ENCODE measurements at regions not wholly inside any gene's neighbourhood (a gene's known extent, or its start where the extent isn't known, plus 50 kb on each side); places are given as distances from the start of the nearest gene placed in this dataset.
A peak's percentile ranks its signal among the peaks of the same experiment; 100 is the strongest.

GRCh38 chr5:135660826-135661575 lies 82.2 kb upstream of the CXCL14 start:
- peak in 1 of 2 donors; percentile 39 for DNase-seq (ENCODE audit: low read depth in 1 of 2, low spot score in 1 of 2)

GRCh38 chr5:135657536-135658305 lies 78.9 kb upstream of the CXCL14 start:
- no peaks in the 10 kb centered on the region for H3K27me3 ChIP-seq
- TF ChIP-seq CTCF (IDR thresholded peaks at IDR 0.05; ENCODE audit: low read depth, low read length), result no peak
- no peak for DNase-seq (ENCODE audit: low read depth in 1 of 2, low spot score in 1 of 2)
- no peaks in the 10 kb centered on the region for H3K4me1 ChIP-seq (ENCODE audit: low read depth)
- no peaks in the 10 kb centered on the region for H3K36me3 ChIP-seq
- no peaks in the 10 kb centered on the region for H3K9me3 ChIP-seq (ENCODE audit: low read depth)
- H3K27ac ChIP-seq, result no peak overlapping the region
- H3K4me3 ChIP-seq, result no peak overlapping the region

More at GRCh38 chr5:135660826-135661575, 82.2 kb upstream of the CXCL14 start:
- no peaks in the 10 kb centered on the region for H3K36me3 ChIP-seq
- no peak for TF ChIP-seq CTCF (IDR thresholded peaks at IDR 0.05; ENCODE audit: low read depth, low read length)
- no peak overlapping the region for H3K4me3 ChIP-seq
- H3K27me3 ChIP-seq, result no peaks in the 10 kb centered on the region
- H3K4me1 ChIP-seq (ENCODE audit: low read depth), result no peaks in the 10 kb centered on the region
- no peak overlapping the region for H3K27ac ChIP-seq
- no peaks in the 10 kb centered on the region for H3K9me3 ChIP-seq (ENCODE audit: low read depth)

GRCh38 chr5:135655468-135655815 lies 76.7 kb upstream of the CXCL14 start:
- no peak overlapping the region for H3K27ac ChIP-seq
- no peak overlapping the region for H3K4me3 ChIP-seq
- TF ChIP-seq CTCF (IDR thresholded peaks at IDR 0.05; ENCODE audit: low read depth, low read length), result no peak

GRCh38 chr5:135654761-135655467 lies 76.1 kb upstream of the CXCL14 start:
- no peak for TF ChIP-seq CTCF (IDR thresholded peaks at IDR 0.05; ENCODE audit: low read depth, low read length)
- Histone ChIP-seq H3K4me3 (no peak overlapping the region), H3K9me3 (ENCODE audit: low read depth) (no peaks in the 10 kb centered on the region), H3K27ac (no peak overlapping the region), H3K36me3 (no peaks in the 10 kb centered on the region), H3K27me3 (no peaks in the 10 kb centered on the region), H3K4me1 (ENCODE audit: low read depth) (no peaks in the 10 kb centered on the region)
- no peak for DNase-seq (ENCODE audit: low read depth in 1 of 2, low spot score in 1 of 2)

More at GRCh38 chr5:135655468-135655815, 76.7 kb upstream of the CXCL14 start:
- DNase-seq (ENCODE audit: low read depth in 1 of 2, low spot score in 1 of 2), result no peak
- H3K9me3 ChIP-seq (ENCODE audit: low read depth), result no peaks in the 10 kb centered on the region
- H3K36me3 ChIP-seq, result no peaks in the 10 kb centered on the region
- no peaks in the 10 kb centered on the region for H3K27me3 ChIP-seq
- H3K4me1 ChIP-seq (ENCODE audit: low read depth), result no peaks in the 10 kb centered on the region

GRCh38 chr5:135651156-135651555 lies 72.4 kb upstream of the CXCL14 start:
- Histone ChIP-seq H3K9me3 (ENCODE audit: low read depth) (no peaks in the 10 kb centered on the region), H3K4me1 (ENCODE audit: low read depth) (no peaks in the 10 kb centered on the region), H3K27me3 (no peaks in the 10 kb centered on the region), H3K36me3 (no peaks in the 10 kb centered on the region), H3K4me3 (no peak overlapping the region), H3K27ac (no peak overlapping the region)
- TF ChIP-seq CTCF (IDR thresholded peaks at IDR 0.05; ENCODE audit: low read depth, low read length), result no peak
- DNase-seq (ENCODE audit: low read depth in 1 of 2, low spot score in 1 of 2), result peak in 1 of 2 donors; percentile 5
